ENCODE measurements at regions not wholly inside any gene's neighbourhood (a gene's known extent, or its start where the extent isn't known, plus 50 kb on each side); places are given as distances from the start of the nearest gene placed in this dataset.

GRCh38 chr20:57894096-57894495, 184.3 kb upstream of the PMEPA1 start:
- H3K27ac ChIP-seq (ENCODE audit: control insufficient read depth, insufficient read depth, low read length), result no peak overlapping the region
- no peaks in the 10 kb centered on the region for H3K36me3 ChIP-seq (ENCODE audit: control insufficient read depth in 2 of 2, extremely low read depth in 1 of 2, insufficient read depth in 2 of 2, low read length in 2 of 2)
- no peaks in the 10 kb centered on the region for H4K20me1 ChIP-seq (ENCODE audit: control insufficient read depth, extremely low read depth, insufficient read depth, low read length)
- peaks cover 79% of the 10 kb centered on the region for H3K27me3 ChIP-seq (ENCODE audit: control insufficient read depth, extremely low read depth, insufficient read depth, low read length)
- no peaks in the 10 kb centered on the region for H3K79me2 ChIP-seq (ENCODE audit: control insufficient read depth, insufficient read depth, low read length)
- dilution Hi-C loops (cut with MboI; ENCODE audit: extremely low pct_ligation_motif_present, low sequenced_read_pairs), result no loop called here
- FAIRE-seq, result no peak
- no peak for DNase-seq (ENCODE audit: low read depth, low spot score)
- no peaks in the 10 kb centered on the region for H3K9me1 ChIP-seq (ENCODE audit: control insufficient read depth, extremely low read depth, insufficient read depth, low read length)
- H3K9ac ChIP-seq (ENCODE audit: control insufficient read depth, extremely low read depth, insufficient read depth, low read length), result no peak overlapping the region
- no peak overlapping the region for H2AFZ ChIP-seq (ENCODE audit: control insufficient read depth, low read length)
- H3K4me1 ChIP-seq (ENCODE audit: control insufficient read depth, extremely low read depth, insufficient read depth, low read length), result no peaks in the 10 kb centered on the region
- no peak overlapping the region for H3K4me3 ChIP-seq (ENCODE audit: control insufficient read depth in 2 of 3, extremely low read depth in 1 of 3, insufficient read depth in 2 of 3, low read depth in 1 of 3, low read length in 3 of 3)
- H3K9me3 ChIP-seq (ENCODE audit: control insufficient read depth, low read depth, low read length), result no peaks in the 10 kb centered on the region
- H3K4me2 ChIP-seq (ENCODE audit: control insufficient read depth, extremely low read depth, insufficient read depth, low read depth, low read length), result no peak overlapping the region
- no peak for TF ChIP-seq CTCF (optimal IDR thresholded peaks at IDR 0.05 in 1 of 3, IDR thresholded peaks at IDR 0.05 in 1 of 3, conservative IDR thresholded peaks at IDR 0.05 in 1 of 3; ENCODE audit: extremely low read depth in 1 of 3, insufficient read depth in 2 of 3, low read length in 3 of 3)
- no peak for TF ChIP-seq EZH2 (IDR thresholded peaks at IDR 0.05; ENCODE audit: low read length)

- Histone ChIP-seq H3K9me1 (ENCODE audit: control insufficient read depth, extremely low read depth, insufficient read depth, low read length) (no peaks in the 10 kb centered on the region), H3K9ac (ENCODE audit: control insufficient read depth, extremely low read depth, insufficient read depth, low read length) (no peak overlapping the region), H3K9me3 (ENCODE audit: control insufficient read depth, low read depth, low read length) (no peaks in the 10 kb centered on the region), H3K27ac (ENCODE audit: control insufficient read depth, insufficient read depth, low read length) (no peak overlapping the region), H3K4me3 (ENCODE audit: control insufficient read depth in 2 of 3, extremely low read depth in 1 of 3, insufficient read depth in 2 of 3, low read depth in 1 of 3, low read length in 3 of 3) (no peak overlapping the region), H3K4me2 (ENCODE audit: control insufficient read depth, extremely low read depth, insufficient read depth, low read depth, low read length) (no peak overlapping the region), H3K79me2 (ENCODE audit: control insufficient read depth, insufficient read depth, low read length) (no peaks in the 10 kb centered on the region), H3K4me1 (ENCODE audit: control insufficient read depth, extremely low read depth, insufficient read depth, low read length) (no peaks in the 10 kb centered on the region), H2AFZ (ENCODE audit: control insufficient read depth, low read length) (no peak overlapping the region), H4K20me1 (ENCODE audit: control insufficient read depth, extremely low read depth, insufficient read depth, low read length) (no peaks in the 10 kb centered on the region), H3K27me3 (ENCODE audit: control insufficient read depth, extremely low read depth, insufficient read depth, low read length) (peaks cover 76% of the 10 kb centered on the region), H3K36me3 (ENCODE audit: control insufficient read depth in 2 of 2, extremely low read depth in 1 of 2, insufficient read depth in 2 of 2, low read length in 2 of 2) (no peaks in the 10 kb centered on the region)
- no peak for FAIRE-seq
- no peak for TF ChIP-seq EZH2 (IDR thresholded peaks at IDR 0.05; ENCODE audit: low read length)
- no peak for DNase-seq (ENCODE audit: low read depth, low spot score)
- dilution Hi-C loops (cut with MboI; ENCODE audit: extremely low pct_ligation_motif_present, low sequenced_read_pairs), result no loop called here
Observed at GRCh38 chr20:57893366-57893999, 183.7 kb upstream of the PMEPA1 start.

GRCh38 chr20:57892471-57892870, 182.7 kb upstream of the PMEPA1 start:
- Histone ChIP-seq H3K27me3 (ENCODE audit: control insufficient read depth, extremely low read depth, insufficient read depth, low read length) (peaks cover 70% of the 10 kb centered on the region), H3K27ac (ENCODE audit: control insufficient read depth, insufficient read depth, low read length) (no peak overlapping the region), H4K20me1 (ENCODE audit: control insufficient read depth, extremely low read depth, insufficient read depth, low read length) (no peaks in the 10 kb centered on the region), H3K36me3 (ENCODE audit: control insufficient read depth in 2 of 2, extremely low read depth in 1 of 2, insufficient read depth in 2 of 2, low read length in 2 of 2) (no peaks in the 10 kb centered on the region), H3K9me1 (ENCODE audit: control insufficient read depth, extremely low read depth, insufficient read depth, low read length) (no peaks in the 10 kb centered on the region), H3K9ac (ENCODE audit: control insufficient read depth, extremely low read depth, insufficient read depth, low read length) (no peak overlapping the region), H3K4me1 (ENCODE audit: control insufficient read depth, extremely low read depth, insufficient read depth, low read length) (no peaks in the 10 kb centered on the region), H3K4me3 (ENCODE audit: control insufficient read depth in 2 of 3, extremely low read depth in 1 of 3, insufficient read depth in 2 of 3, low read depth in 1 of 3, low read length in 3 of 3) (no peak overlapping the region), H3K9me3 (ENCODE audit: control insufficient read depth, low read depth, low read length) (no peaks in the 10 kb centered on the region), H3K79me2 (ENCODE audit: control insufficient read depth, insufficient read depth, low read length) (no peaks in the 10 kb centered on the region), H3K4me2 (ENCODE audit: control insufficient read depth, extremely low read depth, insufficient read depth, low read depth, low read length) (no peak overlapping the region), H2AFZ (ENCODE audit: control insufficient read depth, low read length) (no peak overlapping the region)
- no peak for FAIRE-seq
- DNase-seq (ENCODE audit: low read depth, low spot score), result no peak
- TF ChIP-seq CTCF (optimal IDR thresholded peaks at IDR 0.05 in 1 of 3, IDR thresholded peaks at IDR 0.05 in 1 of 3, conservative IDR thresholded peaks at IDR 0.05 in 1 of 3; ENCODE audit: extremely low read depth in 1 of 3, insufficient read depth in 2 of 3, low read length in 3 of 3) (no peak), EZH2 (IDR thresholded peaks at IDR 0.05; ENCODE audit: low read length) (no peak)
- dilution Hi-C loops (cut with MboI; ENCODE audit: extremely low pct_ligation_motif_present, low sequenced_read_pairs), result no loop called here
